SKM-1 (cell line): ENCODE measurements at regions not wholly inside any gene's neighbourhood (a gene's known extent, or its start where the extent isn't known, plus 50 kb on each side); places are given as distances from the start of the nearest gene placed in this dataset.

Experiments
- DNase-seq: peaks from one replicate; lab custom pipeline; 2025; ENCODE audit not compliant: unreplicated experiment; lab: John Stamatoyannopoulos, UW

- peak; percentile 43 for DNase-seq
Measured at GRCh38 chrX:39750256-39750790, 347.4 kb downstream of the BCOR start.

DNA sequence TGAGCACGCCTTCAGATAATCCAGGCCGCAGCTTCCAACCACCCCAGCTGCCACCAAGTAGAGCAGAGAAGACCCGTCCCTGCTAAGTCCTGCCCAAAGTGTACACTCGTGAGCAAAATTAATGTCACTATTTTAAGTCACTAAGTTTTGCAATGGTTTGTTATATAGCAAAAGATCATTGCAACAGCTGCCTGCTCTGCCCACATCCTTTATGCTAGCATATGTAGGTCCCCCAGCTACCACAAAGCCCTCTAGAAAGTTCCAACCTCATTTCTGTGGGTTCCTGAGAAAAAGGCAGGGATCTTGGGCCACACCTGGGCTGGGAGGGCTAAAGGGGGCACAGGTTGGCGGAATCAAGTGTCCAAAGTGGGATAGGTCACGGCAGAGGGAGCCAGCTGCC lies 346.9 kb downstream of the BCOR start:
- DNase-seq = peak; percentile 26

DNA sequence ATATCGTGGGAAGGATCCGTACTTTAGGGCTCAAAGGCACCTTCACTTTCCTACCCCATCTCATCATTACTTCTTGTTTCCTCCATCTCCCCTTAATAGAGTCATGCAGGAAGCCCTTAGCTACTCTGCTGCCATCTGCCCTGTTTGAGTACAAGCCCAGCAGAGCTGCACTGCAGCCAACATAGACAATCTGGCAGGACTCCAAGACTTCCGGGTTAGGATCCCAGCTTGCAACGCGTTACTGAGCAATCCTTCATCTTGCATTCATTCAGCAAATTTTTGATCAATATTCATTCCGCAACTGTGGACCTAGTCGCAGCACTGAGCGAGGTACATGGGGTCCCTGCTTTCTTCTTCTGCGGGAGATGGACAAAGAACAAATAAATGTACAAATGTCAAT lies 344.9 kb downstream of the BCOR start:
- DNase-seq = no peak

GRCh38 chrX:39753293-39753996 lies 344.3 kb downstream of the BCOR start:
- no peak for DNase-seq

- DNase-seq = no peak
Measured at GRCh38 chrX:39755143-39756032, 342.4 kb downstream of the BCOR start.

GRCh38 chrX:39756086-39756883 lies 341.5 kb downstream of the BCOR start:
- no peak for DNase-seq

DNA sequence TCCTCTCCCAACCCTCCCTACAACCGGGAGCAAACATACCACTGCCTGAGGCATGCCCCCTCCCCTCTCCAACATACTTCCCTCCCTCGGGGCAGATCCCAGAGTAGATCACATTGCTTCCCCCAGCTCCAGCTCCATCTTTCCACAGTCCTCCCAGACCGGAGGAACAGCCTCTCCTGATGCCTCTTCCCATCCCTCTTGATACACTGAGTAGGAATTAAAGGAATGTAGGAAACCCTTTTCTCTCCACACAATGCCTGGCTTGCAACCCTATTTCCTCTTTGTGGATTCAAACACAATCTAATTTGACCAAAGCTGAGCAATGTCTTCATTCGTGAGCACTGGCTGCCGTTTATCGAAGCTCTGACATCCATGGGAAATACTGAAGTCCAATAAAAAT lies 339.8 kb downstream of the BCOR start:
- DNase-seq = no peak

DNA sequence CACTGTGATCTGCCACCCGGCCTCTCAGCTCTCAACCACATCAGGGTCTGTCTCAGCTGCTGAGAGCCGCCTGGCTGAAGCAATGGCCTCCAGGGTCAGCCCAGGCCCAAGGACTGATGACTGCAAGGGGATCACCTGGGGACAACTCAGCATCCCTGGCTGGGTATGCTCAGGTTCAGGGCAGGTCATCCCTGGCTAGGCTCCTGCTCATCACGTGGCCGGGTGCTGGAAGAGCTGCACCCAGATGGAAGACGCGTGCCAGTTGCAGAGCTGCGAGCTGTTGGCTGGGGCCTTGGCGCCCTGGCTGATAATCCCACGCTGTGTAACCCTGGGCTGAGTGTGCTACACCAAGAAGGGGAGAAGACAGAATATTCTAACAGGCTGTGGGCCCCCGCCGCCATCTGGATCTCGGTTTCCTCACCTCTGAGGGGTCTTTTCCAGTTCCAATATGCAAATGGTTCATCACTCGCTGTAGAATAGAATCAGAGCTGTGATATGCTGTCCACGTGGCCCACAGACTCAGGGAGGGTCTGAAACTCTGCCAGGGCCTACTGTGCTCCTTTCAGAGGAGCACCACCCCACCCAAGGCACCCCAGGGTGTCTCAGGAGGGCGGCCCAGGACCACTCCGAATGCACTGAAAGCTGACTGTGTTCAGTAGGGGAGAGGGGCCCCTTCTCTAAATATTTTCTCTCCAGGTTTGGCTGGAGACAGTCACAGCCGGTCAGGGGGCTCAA lies 338.8 kb downstream of the BCOR start:
- DNase-seq = no peak

DNA sequence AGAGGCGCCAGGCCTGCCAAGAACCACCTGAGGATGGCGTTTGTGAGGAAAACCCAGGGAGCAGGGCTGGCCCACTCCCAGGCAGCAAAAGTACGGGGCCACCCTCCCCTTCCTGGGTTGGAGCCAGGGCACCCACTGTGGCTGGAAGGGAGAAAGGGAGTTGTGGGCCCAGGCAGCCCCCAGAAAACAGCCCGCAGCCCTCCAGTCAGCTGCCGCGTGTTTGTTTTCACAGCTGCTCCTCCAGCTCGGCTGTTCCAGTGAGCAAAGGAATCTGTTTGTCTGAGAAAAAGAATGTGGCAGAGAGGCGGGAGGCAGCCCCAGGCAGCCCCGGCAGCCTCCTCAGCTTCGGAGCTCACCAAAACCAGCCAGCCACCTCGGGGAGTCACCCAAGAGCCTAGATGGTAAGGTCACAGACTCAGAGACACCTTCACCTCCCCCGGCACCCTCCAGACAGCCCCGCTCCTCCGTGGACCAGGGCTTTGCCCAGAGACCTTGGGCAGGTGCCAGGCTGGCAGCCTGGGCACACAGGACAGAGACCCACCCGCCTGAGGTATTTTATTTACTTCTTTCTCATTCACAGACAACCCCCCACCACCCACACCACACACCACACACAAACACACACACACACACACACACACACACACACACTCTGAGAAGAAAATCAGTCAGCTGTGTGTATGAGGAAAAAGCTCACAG lies 338.1 kb downstream of the BCOR start:
- DNase-seq = no peak

DNA sequence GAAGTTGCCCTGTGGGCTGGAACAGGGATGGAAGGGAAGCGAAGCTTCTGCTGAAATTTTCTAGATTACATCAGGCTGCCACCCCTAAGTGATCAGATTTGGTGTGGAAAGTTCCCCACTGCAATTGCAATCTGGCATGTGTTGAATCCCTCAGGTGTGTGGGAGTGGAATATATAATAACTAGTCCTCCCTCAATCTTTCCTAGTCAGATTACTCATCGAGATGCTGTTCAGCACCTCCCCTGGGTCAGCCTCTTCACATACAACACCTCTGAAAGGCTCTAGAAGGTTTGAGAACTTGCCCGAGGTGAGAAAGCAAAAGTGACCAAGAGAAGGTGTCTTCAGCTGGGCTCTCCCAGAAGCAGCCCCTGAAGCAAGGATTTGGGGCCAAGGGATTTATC lies 336.8 kb downstream of the BCOR start:
- no peak for DNase-seq

- no peak for DNase-seq
Measured at GRCh38 chrX:39762266-39762841, 335.4 kb downstream of the BCOR start.

- DNase-seq = no peak
Measured at GRCh38 chrX:39764441-39764914, 333.3 kb downstream of the BCOR start.

DNA sequence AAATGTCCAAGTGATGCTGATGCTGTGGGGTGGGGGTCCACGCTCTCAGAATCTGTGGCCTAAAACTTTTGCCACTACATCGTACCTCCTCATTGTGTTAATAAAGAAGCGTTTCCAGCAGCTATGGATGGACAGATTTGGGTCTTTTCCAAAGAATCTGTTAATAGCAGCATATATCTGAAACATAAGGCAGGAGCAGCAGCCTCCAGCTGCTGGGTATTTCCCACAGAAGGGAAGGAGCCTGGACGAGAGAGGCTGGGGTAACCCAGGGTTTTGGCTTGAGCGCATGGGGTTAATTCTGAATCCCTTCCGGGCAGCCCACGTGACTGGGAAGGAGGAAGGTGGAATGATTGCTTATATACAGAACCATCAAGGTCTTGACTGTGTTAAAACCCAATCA lies 332.4 kb downstream of the BCOR start:
- DNase-seq = no peak

DNA sequence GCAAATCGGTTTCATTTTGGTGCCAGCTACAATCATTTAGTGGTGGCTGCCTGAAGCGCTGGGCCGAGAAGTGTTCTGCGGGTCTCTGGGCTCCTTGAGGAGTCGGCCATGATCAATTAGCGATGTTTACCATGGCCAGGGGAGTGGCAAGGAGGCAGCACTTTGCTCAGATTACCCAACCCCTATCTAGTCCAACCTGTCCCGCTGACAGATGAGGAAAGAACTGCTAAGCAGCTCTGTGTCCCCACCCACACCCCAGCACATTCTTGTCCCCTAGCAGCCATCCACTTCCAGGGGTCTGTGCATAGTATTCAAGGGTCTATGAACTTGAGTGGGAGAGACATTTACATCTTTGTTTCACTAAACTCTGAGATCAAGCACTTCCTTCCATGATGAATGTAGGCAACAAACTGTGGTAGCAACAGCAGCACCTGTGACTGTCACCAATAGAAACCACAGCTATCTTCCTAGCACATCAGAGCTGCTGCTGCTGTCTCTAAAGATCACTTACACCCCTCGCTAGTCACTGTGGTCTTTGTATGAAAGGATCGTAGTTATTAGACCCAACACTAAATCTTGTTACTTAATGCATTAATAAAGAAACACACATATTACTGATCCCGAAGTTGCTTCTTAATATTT lies 331.6 kb downstream of the BCOR start:
- DNase-seq = no peak

DNA sequence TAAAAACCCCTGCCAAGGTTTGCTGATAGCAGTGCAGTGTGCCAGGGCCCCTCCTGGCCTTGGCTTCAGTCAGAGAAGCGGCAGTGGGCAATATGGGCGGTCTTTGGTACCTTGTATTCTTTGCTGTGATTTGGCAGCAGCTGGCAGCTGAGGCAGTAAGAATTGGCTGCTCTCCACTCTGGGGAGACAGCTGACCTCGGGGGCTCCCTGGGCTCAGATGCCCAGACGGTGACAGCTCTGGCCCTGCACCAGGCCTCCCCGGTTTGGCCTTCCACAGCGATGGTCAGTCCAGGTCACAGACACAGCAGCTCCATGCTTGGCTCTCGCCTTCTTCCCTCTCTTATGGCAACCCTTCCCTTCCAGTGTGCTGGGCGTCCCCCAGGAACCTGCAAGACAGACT lies 330.9 kb downstream of the BCOR start:
- no peak for DNase-seq

- DNase-seq = no peak
Measured at GRCh38 chrX:39767446-39767845, 330.3 kb downstream of the BCOR start.

GRCh38 chrX:39769748-39770147 lies 328.0 kb downstream of the BCOR start:
- no peak for DNase-seq

DNA sequence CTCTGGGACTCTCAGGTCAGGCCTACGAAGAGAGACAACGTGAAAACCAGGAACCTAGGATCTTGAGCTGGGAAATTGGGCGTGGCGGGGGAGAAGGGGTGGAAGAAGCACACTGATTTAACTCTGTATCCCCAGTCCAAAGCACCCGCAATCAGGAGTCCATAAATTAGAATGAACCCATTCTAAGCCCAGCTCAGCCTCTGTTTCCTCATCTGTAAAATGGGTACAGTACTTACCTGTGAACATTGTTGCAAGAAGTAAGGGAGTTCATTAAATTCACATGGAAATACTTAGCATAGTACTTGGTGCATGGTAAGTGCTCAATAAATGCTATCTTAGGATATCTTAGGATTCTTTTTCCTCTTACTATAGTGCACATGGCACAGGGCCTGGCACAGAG lies 326.7 kb downstream of the BCOR start:
- DNase-seq = no peak
